Vagina (tissue), 2 donors: ENCODE measurements at regions not wholly inside any gene's neighbourhood (a gene's known extent, or its start where the extent isn't known, plus 50 kb on each side); places are given as distances from the start of the nearest gene placed in this dataset.

Experiments
- CTCF ChIP-seq, 3 experiments: fragments of 450-650 bp in 2 of 3; fragments of 200-600 bp in 1 of 3; sonication (generic) in 1 of 3; IDR thresholded peaks; one replicate each; pipeline ENCODE4 v1.5.1; 2017 to 2019; ENCODE audit warnings: antibody characterized with exemption in 3 of 3, mild to moderate bottlenecking in 2 of 3, moderate library complexity in 2 of 3
- POLR2A ChIP-seq, 2 donors: fragments of 450-650 bp; IDR thresholded peaks; one replicate each; pipeline ENCODE4 v1.6.1; 2017; ENCODE audit warnings: antibody characterized with exemption in 2 of 2, mild to moderate bottlenecking in 2 of 2, moderate library complexity in 2 of 2
- POLR2AphosphoS5 ChIP-seq, 2 donors: sonication (generic); formaldehyde crosslinking; IDR thresholded peaks; one replicate each; pipeline ENCODE4 v1.9.0; 2017; ENCODE audit warnings: antibody characterized with exemption in 2 of 2, mild to moderate bottlenecking in 2 of 2, low read depth in 1 of 2; ENCODE audit not compliant: insufficient read depth in 1 of 2

GRCh38 chr2:217110550-217110949 is 250.7 kb upstream of the TNP1 start:
- TF ChIP-seq CTCF (IDR thresholded peaks at IDR 0.05) (no peak), POLR2A (IDR thresholded peaks at IDR 0.05) (no peak), POLR2AphosphoS5 (IDR thresholded peaks at IDR 0.05; ENCODE audit: insufficient read depth in 1 of 2, low read depth in 1 of 2) (no peak)
